ENCODE measurements at regions not wholly inside any gene's neighbourhood (a gene's known extent, or its start where the extent isn't known, plus 50 kb on each side); places are given as distances from the start of the nearest gene placed in this dataset.
"Not testable (repeated sequence)": the region's sequence is repeated elsewhere in the genome, so short reads cannot be mapped to it uniquely, and the experiment has no call there.

- no peak for TF ChIP-seq CTCF (IDR thresholded peaks at IDR 0.05; ENCODE audit: low read depth, low read length)
- H3K4me3 ChIP-seq (replicated peaks in 1 of 2; ENCODE audit: low read depth in 2 of 2, low read length in 2 of 2): no peak overlapping the region
- DNase-seq (ENCODE audit: low read depth in 2 of 2): no peak
These were observed 61.0 kb upstream of the PELI2 start for GRCh38 chr14:56057071-56057741.

GRCh38 chr14:56057767-56058166 is 60.4 kb upstream of the PELI2 start:
- no peak for TF ChIP-seq CTCF (IDR thresholded peaks at IDR 0.05; ENCODE audit: low read depth, low read length)
- no peak overlapping the region for H3K4me3 ChIP-seq (replicated peaks in 1 of 2; ENCODE audit: low read depth in 2 of 2, low read length in 2 of 2)
- no peak for DNase-seq (ENCODE audit: low read depth in 2 of 2)

GRCh38 chr14:56059054-56059453 is 59.2 kb upstream of the PELI2 start:
- H3K4me3 ChIP-seq (replicated peaks in 1 of 2; ENCODE audit: low read depth in 2 of 2, low read length in 2 of 2): no peak overlapping the region

GRCh38 chr14:56061051-56061450 is 57.2 kb upstream of the PELI2 start:
- no peak for TF ChIP-seq CTCF (IDR thresholded peaks at IDR 0.05; ENCODE audit: low read depth, low read length)
- no peak overlapping the region for H3K4me3 ChIP-seq (replicated peaks in 1 of 2; ENCODE audit: low read depth in 2 of 2, low read length in 2 of 2)
- DNase-seq (ENCODE audit: low read depth in 2 of 2): peak in 1 of 2 donors; percentile 8

More at GRCh38 chr14:56059054-56059453, 59.2 kb upstream of the PELI2 start:
- peak; percentile 11 to 44 for DNase-seq (ENCODE audit: low read depth in 2 of 2)
- no peak for TF ChIP-seq CTCF (IDR thresholded peaks at IDR 0.05; ENCODE audit: low read depth, low read length)

- no peak for TF ChIP-seq CTCF (IDR thresholded peaks at IDR 0.05; ENCODE audit: low read depth, low read length)
- DNase-seq (ENCODE audit: low read depth in 2 of 2): no peak
- H3K4me3 ChIP-seq (replicated peaks in 1 of 2; ENCODE audit: low read depth in 2 of 2, low read length in 2 of 2): no peak overlapping the region
These were observed 55.1 kb upstream of the PELI2 start for GRCh38 chr14:56063131-56063530.

GRCh38 chr14:56064513-56064912 is 53.7 kb upstream of the PELI2 start:
- no peak for DNase-seq (ENCODE audit: low read depth in 2 of 2)
- TF ChIP-seq CTCF (IDR thresholded peaks at IDR 0.05; ENCODE audit: low read depth, low read length): no peak
- no peak overlapping the region for H3K4me3 ChIP-seq (replicated peaks in 1 of 2; ENCODE audit: low read depth in 2 of 2, low read length in 2 of 2)

- not testable (repeated sequence) for H3K4me3 ChIP-seq (replicated peaks in 1 of 2; ENCODE audit: low read depth in 2 of 2, low read length in 2 of 2); DNase-seq (ENCODE audit: low read depth in 2 of 2)
These were observed 53.0 kb upstream of the PELI2 start for GRCh38 chr14:56065199-56065598.

Data from cardiac fibroblast (primary cell).